ENCODE measurements at regions not wholly inside any gene's neighbourhood (a gene's known extent, or its start where the extent isn't known, plus 50 kb on each side); places are given as distances from the start of the nearest gene placed in this dataset.

DNA sequence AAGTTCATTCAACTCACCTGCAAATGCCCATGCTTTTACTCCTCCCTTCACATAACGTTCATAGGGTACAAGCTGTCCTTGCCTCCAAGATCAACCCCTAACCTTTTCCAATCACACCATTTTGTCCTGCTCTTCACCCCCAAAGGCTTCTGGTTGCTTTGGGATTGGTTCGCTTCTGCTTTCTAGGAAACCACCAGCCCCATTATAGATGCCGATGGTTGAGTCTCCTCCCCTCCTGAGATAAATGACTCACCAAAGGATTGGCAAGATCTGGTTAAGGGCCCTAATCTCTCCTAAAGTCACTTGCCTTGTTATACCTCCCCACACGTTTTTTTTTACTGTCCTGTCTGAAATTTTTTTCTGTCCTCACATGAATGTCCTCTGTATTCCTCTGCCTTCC is 311.4 kb downstream of the HACE1 start:
- H4K20me1 ChIP-seq (replicated peaks; ENCODE audit: control insufficient read depth, insufficient read depth, low read length) = no peaks in the 10 kb centered on the region
- intact Hi-C loops (cut with micrococcal nuclease) (no loop called here), in situ Hi-C loops (cut with MboI) (no loop called here)
- DNase-seq (ENCODE audit: extremely low read depth in 1 of 4, low spot score in 3 of 4) (no peak), ATAC-seq (no peak), FAIRE-seq (no peak)
- H3K9me1 ChIP-seq (ENCODE audit: control insufficient read depth, insufficient read depth, low read length) = no peaks in the 10 kb centered on the region
- no peak overlapping the region for H3K4me3 ChIP-seq
- H3K9me3 ChIP-seq (replicated peaks; ENCODE audit: control insufficient read depth, insufficient read depth, low read depth, low read length) = no peaks in the 10 kb centered on the region
- no peaks in the 10 kb centered on the region for H3K36me3 ChIP-seq (ENCODE audit: control insufficient read depth, insufficient read depth, low read length)
- no TSS peak for BruUV-seq (replicated peaks)
- CTCF ChIA-PET (ENCODE audit: low intra/inter-chr PET ratio) = no interaction called here
- no peak overlapping the region for H3K4me2 ChIP-seq (ENCODE audit: insufficient read depth, low read length)
- POLR2A ChIA-PET = no interaction called here
- no peaks in the 10 kb centered on the region for H3K79me2 ChIP-seq (ENCODE audit: control insufficient read depth, insufficient read depth, low read length)
- no peak overlapping the region for H3K27ac ChIP-seq (ENCODE audit: extremely low read depth, low read depth, low read length)
- WGBS (ENCODE audit: insufficient coverage, low coverage, missing lambda C conversion rate) = 0% methylated on average over 4 of the region's 4 CpGs
- H3K9ac ChIP-seq (ENCODE audit: insufficient read depth in 1 of 2, low read depth in 2 of 2, low read length in 2 of 2) = no peak overlapping the region
- no peak overlapping the region for H2AFZ ChIP-seq (ENCODE audit: low read depth, low read length)
- no peaks in the 10 kb centered on the region for H3K4me1 ChIP-seq (replicated peaks in 1 of 2; ENCODE audit: control insufficient read depth in 2 of 2, insufficient read depth in 2 of 2, low read length in 2 of 2)
- H3K27me3 ChIP-seq (ENCODE audit: control insufficient read depth in 2 of 2, insufficient read depth in 2 of 2, low read length in 2 of 2) = no peaks in the 10 kb centered on the region
- TF ChIP-seq ZNF347 (CRISPR knock-in tag; IDR thresholded peaks at IDR 0.05; ENCODE audit: low read depth) = no peak
- no peak for TF ChIP-seq BCL6 (CRISPR knock-in tag; IDR thresholded peaks at IDR 0.05)
- TF ChIP-seq, protein P1, sequence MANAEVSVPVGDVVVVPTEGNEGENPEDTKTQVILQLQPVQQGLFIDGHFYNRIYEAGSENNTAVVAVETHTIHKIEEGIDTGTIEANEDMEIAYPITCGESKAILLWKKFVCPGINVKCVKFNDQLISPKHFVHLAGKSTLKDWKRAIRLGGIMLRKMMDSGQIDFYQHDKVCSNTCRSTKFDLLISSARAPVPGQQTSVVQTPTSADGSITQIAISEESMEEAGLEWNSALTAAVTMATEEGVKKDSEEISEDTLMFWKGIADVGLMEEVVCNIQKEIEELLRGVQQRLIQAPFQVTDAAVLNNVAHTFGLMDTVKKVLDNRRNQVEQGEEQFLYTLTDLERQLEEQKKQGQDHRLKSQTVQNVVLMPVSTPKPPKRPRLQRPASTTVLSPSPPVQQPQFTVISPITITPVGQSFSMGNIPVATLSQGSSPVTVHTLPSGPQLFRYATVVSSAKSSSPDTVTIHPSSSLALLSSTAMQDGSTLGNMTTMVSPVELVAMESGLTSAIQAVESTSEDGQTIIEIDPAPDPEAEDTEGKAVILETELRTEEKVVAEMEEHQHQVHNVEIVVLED (CRISPR knock-in tag; IDR thresholded peaks at IDR 0.05) = no peak
- TF ChIP-seq, protein P2, sequence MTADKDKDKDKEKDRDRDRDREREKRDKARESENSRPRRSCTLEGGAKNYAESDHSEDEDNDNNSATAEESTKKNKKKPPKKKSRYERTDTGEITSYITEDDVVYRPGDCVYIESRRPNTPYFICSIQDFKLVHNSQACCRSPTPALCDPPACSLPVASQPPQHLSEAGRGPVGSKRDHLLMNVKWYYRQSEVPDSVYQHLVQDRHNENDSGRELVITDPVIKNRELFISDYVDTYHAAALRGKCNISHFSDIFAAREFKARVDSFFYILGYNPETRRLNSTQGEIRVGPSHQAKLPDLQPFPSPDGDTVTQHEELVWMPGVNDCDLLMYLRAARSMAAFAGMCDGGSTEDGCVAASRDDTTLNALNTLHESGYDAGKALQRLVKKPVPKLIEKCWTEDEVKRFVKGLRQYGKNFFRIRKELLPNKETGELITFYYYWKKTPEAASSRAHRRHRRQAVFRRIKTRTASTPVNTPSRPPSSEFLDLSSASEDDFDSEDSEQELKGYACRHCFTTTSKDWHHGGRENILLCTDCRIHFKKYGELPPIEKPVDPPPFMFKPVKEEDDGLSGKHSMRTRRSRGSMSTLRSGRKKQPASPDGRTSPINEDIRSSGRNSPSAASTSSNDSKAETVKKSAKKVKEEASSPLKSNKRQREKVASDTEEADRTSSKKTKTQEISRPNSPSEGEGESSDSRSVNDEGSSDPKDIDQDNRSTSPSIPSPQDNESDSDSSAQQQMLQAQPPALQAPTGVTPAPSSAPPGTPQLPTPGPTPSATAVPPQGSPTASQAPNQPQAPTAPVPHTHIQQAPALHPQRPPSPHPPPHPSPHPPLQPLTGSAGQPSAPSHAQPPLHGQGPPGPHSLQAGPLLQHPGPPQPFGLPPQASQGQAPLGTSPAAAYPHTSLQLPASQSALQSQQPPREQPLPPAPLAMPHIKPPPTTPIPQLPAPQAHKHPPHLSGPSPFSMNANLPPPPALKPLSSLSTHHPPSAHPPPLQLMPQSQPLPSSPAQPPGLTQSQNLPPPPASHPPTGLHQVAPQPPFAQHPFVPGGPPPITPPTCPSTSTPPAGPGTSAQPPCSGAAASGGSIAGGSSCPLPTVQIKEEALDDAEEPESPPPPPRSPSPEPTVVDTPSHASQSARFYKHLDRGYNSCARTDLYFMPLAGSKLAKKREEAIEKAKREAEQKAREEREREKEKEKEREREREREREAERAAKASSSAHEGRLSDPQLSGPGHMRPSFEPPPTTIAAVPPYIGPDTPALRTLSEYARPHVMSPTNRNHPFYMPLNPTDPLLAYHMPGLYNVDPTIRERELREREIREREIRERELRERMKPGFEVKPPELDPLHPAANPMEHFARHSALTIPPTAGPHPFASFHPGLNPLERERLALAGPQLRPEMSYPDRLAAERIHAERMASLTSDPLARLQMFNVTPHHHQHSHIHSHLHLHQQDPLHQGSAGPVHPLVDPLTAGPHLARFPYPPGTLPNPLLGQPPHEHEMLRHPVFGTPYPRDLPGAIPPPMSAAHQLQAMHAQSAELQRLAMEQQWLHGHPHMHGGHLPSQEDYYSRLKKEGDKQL (CRISPR knock-in tag; IDR thresholded peaks at IDR 0.05; ENCODE audit: borderline replicate concordance) = no peak
- TF ChIP-seq STAT6 (CRISPR knock-in tag; IDR thresholded peaks at IDR 0.05) = no peak
- TF ChIP-seq, protein P3, sequence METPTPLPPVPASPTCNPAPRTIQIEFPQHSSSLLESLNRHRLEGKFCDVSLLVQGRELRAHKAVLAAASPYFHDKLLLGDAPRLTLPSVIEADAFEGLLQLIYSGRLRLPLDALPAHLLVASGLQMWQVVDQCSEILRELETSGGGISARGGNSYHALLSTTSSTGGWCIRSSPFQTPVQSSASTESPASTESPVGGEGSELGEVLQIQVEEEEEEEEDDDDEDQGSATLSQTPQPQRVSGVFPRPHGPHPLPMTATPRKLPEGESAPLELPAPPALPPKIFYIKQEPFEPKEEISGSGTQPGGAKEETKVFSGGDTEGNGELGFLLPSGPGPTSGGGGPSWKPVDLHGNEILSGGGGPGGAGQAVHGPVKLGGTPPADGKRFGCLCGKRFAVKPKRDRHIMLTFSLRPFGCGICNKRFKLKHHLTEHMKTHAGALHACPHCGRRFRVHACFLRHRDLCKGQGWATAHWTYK (CRISPR knock-in tag; IDR thresholded peaks at IDR 0.05) = no peak
- TF ChIP-seq, protein P4, sequence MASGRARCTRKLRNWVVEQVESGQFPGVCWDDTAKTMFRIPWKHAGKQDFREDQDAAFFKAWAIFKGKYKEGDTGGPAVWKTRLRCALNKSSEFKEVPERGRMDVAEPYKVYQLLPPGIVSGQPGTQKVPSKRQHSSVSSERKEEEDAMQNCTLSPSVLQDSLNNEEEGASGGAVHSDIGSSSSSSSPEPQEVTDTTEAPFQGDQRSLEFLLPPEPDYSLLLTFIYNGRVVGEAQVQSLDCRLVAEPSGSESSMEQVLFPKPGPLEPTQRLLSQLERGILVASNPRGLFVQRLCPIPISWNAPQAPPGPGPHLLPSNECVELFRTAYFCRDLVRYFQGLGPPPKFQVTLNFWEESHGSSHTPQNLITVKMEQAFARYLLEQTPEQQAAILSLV (tag; IDR thresholded peaks at IDR 0.05) = no peak
- no peak for TF ChIP-seq BHLHE40 (IDR thresholded peaks at IDR 0.05; ENCODE audit: low read length)
- TF ChIP-seq ZFP1 (CRISPR knock-in tag; IDR thresholded peaks at IDR 0.05) = no peak
- no peak for TF ChIP-seq MAX (CRISPR knock-in tag; IDR thresholded peaks at IDR 0.05)
